ENCODE measurements at regions not wholly inside any gene's neighbourhood (a gene's known extent, or its start where the extent isn't known, plus 50 kb on each side); places are given as distances from the start of the nearest gene placed in this dataset.

- Mint-ChIP-seq H3K4me3 (no peak overlapping the region), H3K27me3 (ENCODE audit: low read depth) (no peaks in the 10 kb centered on the region), H3K36me3 (ENCODE audit: low read depth) (no peaks in the 10 kb centered on the region), H3K27ac (no peak overlapping the region), H3K9me3 (no peaks in the 10 kb centered on the region), H3K4me1 (ENCODE audit: low read depth) (no peaks in the 10 kb centered on the region)
- no peak for DNase-seq (ENCODE audit: low spot score)
These were observed 287.8 kb downstream of the TLR4 start for GRCh38 chr9:117992006-117992405.

- Mint-ChIP-seq H3K36me3 (ENCODE audit: low read depth) (no peaks in the 10 kb centered on the region), H3K27me3 (ENCODE audit: low read depth) (no peaks in the 10 kb centered on the region), H3K9me3 (no peaks in the 10 kb centered on the region), H3K27ac (no peak overlapping the region), H3K4me3 (no peak overlapping the region), H3K4me1 (ENCODE audit: low read depth) (no peaks in the 10 kb centered on the region)
- DNase-seq (ENCODE audit: low spot score), result no peak
These were observed 296.4 kb downstream of the TLR4 start for GRCh38 chr9:118000581-118000980.

GRCh38 chr9:118003240-118003639 is 299.0 kb downstream of the TLR4 start:
- no peak for DNase-seq (ENCODE audit: low spot score)
- no peaks in the 10 kb centered on the region for H3K4me1 Mint-ChIP-seq (ENCODE audit: low read depth)
- no peaks in the 10 kb centered on the region for H3K9me3 Mint-ChIP-seq
- no peaks in the 10 kb centered on the region for H3K27me3 Mint-ChIP-seq (ENCODE audit: low read depth)
- no peaks in the 10 kb centered on the region for H3K36me3 Mint-ChIP-seq (ENCODE audit: low read depth)
- H3K4me3 Mint-ChIP-seq, result no peak overlapping the region
- no peak overlapping the region for H3K27ac Mint-ChIP-seq

- no peak for DNase-seq (ENCODE audit: low spot score)
- no peaks in the 10 kb centered on the region for H3K27me3 Mint-ChIP-seq (ENCODE audit: low read depth)
- no peaks in the 10 kb centered on the region for H3K36me3 Mint-ChIP-seq (ENCODE audit: low read depth)
- H3K4me3 Mint-ChIP-seq, result no peak overlapping the region
- no peaks in the 10 kb centered on the region for H3K4me1 Mint-ChIP-seq (ENCODE audit: low read depth)
- no peak overlapping the region for H3K27ac Mint-ChIP-seq
- no peaks in the 10 kb centered on the region for H3K9me3 Mint-ChIP-seq
These were observed 304.0 kb downstream of the TLR4 start for GRCh38 chr9:118008246-118008645.

DNA sequence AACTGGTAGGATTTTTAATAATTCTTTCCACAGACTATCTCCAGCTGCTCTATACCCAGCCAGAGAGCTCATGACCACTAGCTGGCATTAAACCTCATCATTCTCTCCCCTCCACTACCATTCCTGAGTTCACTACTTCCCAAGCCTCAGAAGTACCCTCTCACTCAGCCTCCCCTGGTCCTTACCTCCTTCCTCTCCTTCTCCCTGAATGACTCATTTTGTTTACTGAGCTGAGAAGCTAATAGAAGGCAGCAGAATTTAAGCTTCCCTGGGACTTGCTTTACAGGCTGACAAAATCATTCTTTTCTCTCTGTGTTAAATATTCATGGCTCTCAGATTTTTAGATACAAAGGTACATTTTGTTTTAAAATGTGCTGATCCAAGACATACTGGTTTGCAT is 305.4 kb downstream of the TLR4 start:
- no peaks in the 10 kb centered on the region for H3K27me3 Mint-ChIP-seq (ENCODE audit: low read depth)
- no peak overlapping the region for H3K27ac Mint-ChIP-seq
- no peak overlapping the region for H3K4me3 Mint-ChIP-seq
- no peaks in the 10 kb centered on the region for H3K9me3 Mint-ChIP-seq
- no peak for DNase-seq (ENCODE audit: low spot score)
- no peaks in the 10 kb centered on the region for H3K36me3 Mint-ChIP-seq (ENCODE audit: low read depth)
- H3K4me1 Mint-ChIP-seq (ENCODE audit: low read depth), result no peaks in the 10 kb centered on the region

DNA sequence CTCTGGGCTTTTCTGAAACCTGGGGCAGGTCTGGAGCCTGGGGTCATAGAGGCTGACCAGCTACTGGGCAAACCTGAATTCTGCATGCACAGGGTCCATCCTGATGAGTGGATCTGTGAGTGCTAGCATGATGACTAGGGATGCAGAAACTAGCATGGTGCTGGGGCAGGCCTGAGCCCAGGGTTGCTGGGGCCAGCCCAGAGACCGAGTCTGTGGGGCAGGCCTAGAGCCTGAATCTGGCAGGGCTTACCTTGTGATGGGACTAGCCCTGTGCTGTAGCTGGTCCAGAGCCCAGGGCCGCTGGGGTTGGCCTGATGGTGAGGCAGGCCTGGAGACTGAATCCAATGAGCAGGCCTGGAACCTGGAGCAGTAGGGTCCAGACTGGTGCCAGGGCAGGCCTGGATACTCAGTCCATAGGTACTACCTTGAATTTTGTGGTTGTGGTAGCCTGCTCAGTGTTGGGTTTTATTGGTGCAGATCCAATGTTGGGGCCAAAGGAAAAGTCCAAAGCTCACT is 313.5 kb downstream of the TLR4 start:
- Mint-ChIP-seq H3K4me3 (no peak overlapping the region), H3K27ac (no peak overlapping the region), H3K27me3 (ENCODE audit: low read depth) (no peaks in the 10 kb centered on the region), H3K9me3 (no peaks in the 10 kb centered on the region), H3K36me3 (ENCODE audit: low read depth) (no peaks in the 10 kb centered on the region), H3K4me1 (ENCODE audit: low read depth) (no peaks in the 10 kb centered on the region)
- no peak for DNase-seq (ENCODE audit: low spot score)

GRCh38 chr9:118023644-118024043 is 319.4 kb downstream of the TLR4 start:
- H3K36me3 Mint-ChIP-seq (ENCODE audit: low read depth), result no peaks in the 10 kb centered on the region
- no peaks in the 10 kb centered on the region for H3K9me3 Mint-ChIP-seq
- no peak overlapping the region for H3K27ac Mint-ChIP-seq
- H3K4me1 Mint-ChIP-seq (ENCODE audit: low read depth), result no peaks in the 10 kb centered on the region
- no peaks in the 10 kb centered on the region for H3K27me3 Mint-ChIP-seq (ENCODE audit: low read depth)
- no peak overlapping the region for H3K4me3 Mint-ChIP-seq
- no peak for DNase-seq (ENCODE audit: low spot score)

GRCh38 chr9:118028225-118028624 is 324.0 kb downstream of the TLR4 start:
- Mint-ChIP-seq H3K27ac (no peak overlapping the region), H3K4me3 (no peak overlapping the region), H3K36me3 (ENCODE audit: low read depth) (no peaks in the 10 kb centered on the region)

DNA sequence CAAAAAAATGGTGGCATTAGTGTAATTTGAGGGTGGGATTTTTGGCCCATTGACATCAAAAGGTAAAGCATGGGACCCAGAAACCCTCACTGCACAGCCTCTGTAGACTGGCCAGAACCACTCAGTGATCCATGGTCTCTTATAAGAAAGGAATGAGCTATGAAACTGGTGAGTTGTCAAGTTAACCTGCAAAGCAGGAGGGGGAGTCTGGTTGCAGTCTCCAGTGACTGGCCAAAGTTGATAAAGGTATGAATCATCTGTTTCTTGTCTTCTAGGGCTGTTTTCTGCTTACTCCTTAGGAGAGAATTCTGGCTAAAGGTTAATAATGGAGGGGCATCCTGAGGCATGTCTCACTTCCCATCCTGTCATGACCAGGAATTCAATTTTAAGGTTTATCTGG is 325.2 kb downstream of the TLR4 start:
- H3K4me1 Mint-ChIP-seq (ENCODE audit: low read depth), result no peaks in the 10 kb centered on the region
- peaks cover 7% of the 10 kb centered on the region for H3K9me3 Mint-ChIP-seq
- H3K27me3 Mint-ChIP-seq (ENCODE audit: low read depth), result no peaks in the 10 kb centered on the region
- no peak overlapping the region for H3K4me3 Mint-ChIP-seq
- no peak overlapping the region for H3K27ac Mint-ChIP-seq
- H3K36me3 Mint-ChIP-seq (ENCODE audit: low read depth), result no peaks in the 10 kb centered on the region
- no peak for DNase-seq (ENCODE audit: low spot score)

More at GRCh38 chr9:118028225-118028624, 324.0 kb downstream of the TLR4 start:
- Mint-ChIP-seq H3K27me3 (ENCODE audit: low read depth) (no peaks in the 10 kb centered on the region), H3K4me1 (ENCODE audit: low read depth) (no peaks in the 10 kb centered on the region), H3K9me3 (peaks cover 7% of the 10 kb centered on the region)
- DNase-seq (ENCODE audit: low spot score), result no peak

DNA sequence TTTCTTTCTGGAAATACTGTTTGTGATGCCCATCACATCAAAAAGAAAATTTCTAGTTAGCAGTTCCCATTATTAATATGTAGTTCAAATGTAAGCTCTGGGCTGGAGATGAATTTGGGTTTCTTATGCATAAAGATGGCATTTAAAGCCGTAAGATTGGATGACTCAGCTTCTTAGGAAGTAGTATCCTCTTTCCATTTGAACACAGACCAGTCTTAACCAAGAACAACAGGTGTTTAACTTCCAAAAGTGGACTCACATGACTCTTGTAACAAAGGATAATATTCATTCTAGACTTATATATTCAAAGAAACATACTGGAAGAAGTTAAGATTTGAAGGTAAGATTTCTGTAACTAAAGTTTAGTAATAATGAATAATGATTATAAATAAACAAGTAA is 330.5 kb downstream of the TLR4 start:
- Mint-ChIP-seq H3K4me3 (no peak overlapping the region), H3K36me3 (ENCODE audit: low read depth) (no peaks in the 10 kb centered on the region), H3K27me3 (ENCODE audit: low read depth) (no peaks in the 10 kb centered on the region), H3K4me1 (ENCODE audit: low read depth) (no peaks in the 10 kb centered on the region), H3K27ac (no peak overlapping the region), H3K9me3 (peaks cover 5% of the 10 kb centered on the region)
- no peak for DNase-seq (ENCODE audit: low spot score)

GRCh38 chr9:118038713-118039112 is 334.5 kb downstream of the TLR4 start:
- H3K4me3 Mint-ChIP-seq, result no peak overlapping the region
- no peaks in the 10 kb centered on the region for H3K36me3 Mint-ChIP-seq (ENCODE audit: low read depth)
- no peaks in the 10 kb centered on the region for H3K4me1 Mint-ChIP-seq (ENCODE audit: low read depth)
- H3K27ac Mint-ChIP-seq, result no peak overlapping the region
- H3K9me3 Mint-ChIP-seq, result no peaks in the 10 kb centered on the region
- no peaks in the 10 kb centered on the region for H3K27me3 Mint-ChIP-seq (ENCODE audit: low read depth)
- DNase-seq (ENCODE audit: low spot score), result no peak

DNA sequence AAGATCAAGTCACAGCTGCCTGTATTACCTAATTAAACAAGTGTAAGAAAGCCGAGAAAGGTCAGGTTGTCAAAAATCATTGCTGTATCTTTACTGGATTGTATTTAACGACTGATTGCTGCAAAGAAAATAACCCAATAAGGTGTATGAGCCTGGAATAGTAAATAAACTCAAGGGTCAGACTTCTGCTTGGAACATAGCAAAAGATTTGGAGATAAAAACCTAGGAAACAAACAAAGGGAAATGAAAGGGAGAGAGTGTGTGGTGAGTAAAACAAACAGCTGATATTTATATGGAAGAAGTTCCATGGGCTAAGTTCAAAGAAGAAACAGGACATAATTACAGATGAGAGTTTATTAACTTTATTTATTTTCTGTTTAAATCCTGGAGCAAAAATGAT is 354.0 kb downstream of the TLR4 start:
- no peaks in the 10 kb centered on the region for H3K4me1 Mint-ChIP-seq (ENCODE audit: low read depth)
- DNase-seq (ENCODE audit: low spot score), result no peak
- no peaks in the 10 kb centered on the region for H3K27me3 Mint-ChIP-seq (ENCODE audit: low read depth)
- no peak overlapping the region for H3K27ac Mint-ChIP-seq
- H3K9me3 Mint-ChIP-seq, result no peaks in the 10 kb centered on the region
- H3K4me3 Mint-ChIP-seq, result no peak overlapping the region
- H3K36me3 Mint-ChIP-seq (ENCODE audit: low read depth), result no peaks in the 10 kb centered on the region

GRCh38 chr9:118059484-118060278 is 355.5 kb downstream of the TLR4 start:
- no peak for DNase-seq (ENCODE audit: low spot score)
- no peaks in the 10 kb centered on the region for H3K4me1 Mint-ChIP-seq (ENCODE audit: low read depth)
- H3K4me3 Mint-ChIP-seq, result no peak overlapping the region
- H3K36me3 Mint-ChIP-seq (ENCODE audit: low read depth), result no peaks in the 10 kb centered on the region
- no peaks in the 10 kb centered on the region for H3K9me3 Mint-ChIP-seq
- no peak overlapping the region for H3K27ac Mint-ChIP-seq
- no peaks in the 10 kb centered on the region for H3K27me3 Mint-ChIP-seq (ENCODE audit: low read depth)

GRCh38 chr9:118083161-118083560 is 379.0 kb downstream of the TLR4 start:
- no peaks in the 10 kb centered on the region for H3K27me3 Mint-ChIP-seq (ENCODE audit: low read depth)
- no peak for DNase-seq (ENCODE audit: low spot score)
- no peaks in the 10 kb centered on the region for H3K9me3 Mint-ChIP-seq
- no peaks in the 10 kb centered on the region for H3K36me3 Mint-ChIP-seq (ENCODE audit: low read depth)
- no peak overlapping the region for H3K27ac Mint-ChIP-seq
- no peak overlapping the region for H3K4me3 Mint-ChIP-seq
- no peaks in the 10 kb centered on the region for H3K4me1 Mint-ChIP-seq (ENCODE audit: low read depth)

- no peaks in the 10 kb centered on the region for H3K27me3 Mint-ChIP-seq (ENCODE audit: low read depth)
- H3K27ac Mint-ChIP-seq, result no peak overlapping the region
- no peaks in the 10 kb centered on the region for H3K4me1 Mint-ChIP-seq (ENCODE audit: low read depth)
- no peaks in the 10 kb centered on the region for H3K36me3 Mint-ChIP-seq (ENCODE audit: low read depth)
- H3K4me3 Mint-ChIP-seq, result no peak overlapping the region
- DNase-seq (ENCODE audit: low spot score), result no peak
- H3K9me3 Mint-ChIP-seq, result no peaks in the 10 kb centered on the region
These were observed 383.9 kb downstream of the TLR4 start for GRCh38 chr9:118088090-118088489.

Data from T-helper 2 cell treated with Interferon-gamma antibody and Interleukin-4, amounts not matched to agents 5 μg/mL and 100 μg/mL, for 36 hours (primary cell).